ENCODE measurements at regions not wholly inside any gene's neighbourhood (a gene's known extent, or its start where the extent isn't known, plus 50 kb on each side); places are given as distances from the start of the nearest gene placed in this dataset.

DNA sequence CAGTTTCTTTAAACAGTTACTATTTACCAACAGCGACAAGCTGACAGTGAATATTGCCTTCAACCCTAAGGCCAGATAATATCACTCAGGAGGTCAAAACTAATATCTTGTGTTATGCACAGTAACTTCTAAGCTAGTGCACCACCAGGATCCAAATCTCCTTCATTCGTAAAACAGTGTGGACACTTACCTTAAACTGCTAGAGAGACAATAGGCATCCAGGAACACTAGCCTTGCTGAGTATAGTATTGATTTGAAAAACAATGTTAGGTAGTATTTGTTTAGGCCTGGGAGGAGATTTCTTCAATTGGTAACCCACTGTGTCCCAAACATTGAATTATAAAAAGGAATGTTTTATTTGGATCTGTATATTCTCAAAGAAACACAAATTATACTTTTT, 707.9 kb upstream of the UBE2E2 start (continued):
- TF ChIP-seq, protein P1, sequence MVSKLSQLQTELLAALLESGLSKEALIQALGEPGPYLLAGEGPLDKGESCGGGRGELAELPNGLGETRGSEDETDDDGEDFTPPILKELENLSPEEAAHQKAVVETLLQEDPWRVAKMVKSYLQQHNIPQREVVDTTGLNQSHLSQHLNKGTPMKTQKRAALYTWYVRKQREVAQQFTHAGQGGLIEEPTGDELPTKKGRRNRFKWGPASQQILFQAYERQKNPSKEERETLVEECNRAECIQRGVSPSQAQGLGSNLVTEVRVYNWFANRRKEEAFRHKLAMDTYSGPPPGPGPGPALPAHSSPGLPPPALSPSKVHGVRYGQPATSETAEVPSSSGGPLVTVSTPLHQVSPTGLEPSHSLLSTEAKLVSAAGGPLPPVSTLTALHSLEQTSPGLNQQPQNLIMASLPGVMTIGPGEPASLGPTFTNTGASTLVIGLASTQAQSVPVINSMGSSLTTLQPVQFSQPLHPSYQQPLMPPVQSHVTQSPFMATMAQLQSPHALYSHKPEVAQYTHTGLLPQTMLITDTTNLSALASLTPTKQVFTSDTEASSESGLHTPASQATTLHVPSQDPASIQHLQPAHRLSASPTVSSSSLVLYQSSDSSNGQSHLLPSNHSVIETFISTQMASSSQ (IDR thresholded peaks at IDR 0.05; ENCODE audit: low read depth): no peak
- TF ChIP-seq, protein P1 (CRISPR knock-in tag; IDR thresholded peaks at IDR 0.05; ENCODE audit: borderline replicate concordance): no peak
- TF ChIP-seq SRY (CRISPR knock-in tag; IDR thresholded peaks at IDR 0.05): no peak

DNA sequence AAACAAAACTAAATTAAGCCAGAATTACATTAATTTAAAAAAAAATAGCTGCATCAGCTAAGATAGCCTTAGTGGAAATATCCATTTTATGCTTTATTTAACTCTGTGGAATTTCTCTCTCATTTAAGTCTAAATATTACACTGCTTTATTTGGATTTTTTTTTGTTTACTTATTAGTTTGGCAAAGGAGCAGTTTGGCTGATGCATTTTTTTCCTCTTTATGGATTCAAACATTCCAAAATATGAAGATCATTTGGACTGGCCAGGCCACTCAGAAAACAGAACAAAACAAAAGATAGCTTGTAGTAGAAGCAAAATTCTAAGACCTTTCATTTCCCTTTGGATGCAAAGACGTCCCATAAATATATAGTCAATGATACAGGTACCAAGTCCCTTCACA, 707.3 kb upstream of the UBE2E2 start:
- intact Hi-C loops (cut with micrococcal nuclease; ENCODE audit: unreplicated experiment) (no loop called here), in situ Hi-C loops (cut with HindIII; ENCODE audit: extremely low pct_ligation_motif_present, low pct_unique_long_range_greater_than_20kb) (no loop called here)
- Histone ChIP-seq H3K27ac (ENCODE audit: extremely low read length, insufficient read depth, low read length) (no peak overlapping the region), H3K27me3 (ENCODE audit: control insufficient read depth in 1 of 2, insufficient read depth in 2 of 2, low read length in 2 of 2) (no peaks in the 10 kb centered on the region), H3K79me2 (ENCODE audit: insufficient read depth, low read length) (no peaks in the 10 kb centered on the region), H3K4me3 (replicated peaks in 1 of 3; ENCODE audit: insufficient read depth in 1 of 3, low read depth in 2 of 3, low read length in 3 of 3) (no peak overlapping the region), H3K9me3 (ENCODE audit: low read length) (no peaks in the 10 kb centered on the region; the same call in 1 of the 2 replicates), H3K36me3 (replicated peaks in 1 of 2; ENCODE audit: control insufficient read depth in 1 of 2, insufficient read depth in 2 of 2, low read length in 2 of 2) (no peaks in the 10 kb centered on the region), H3K4me1 (ENCODE audit: insufficient read depth, low read length) (no peaks in the 10 kb centered on the region), H3K9ac (ENCODE audit: insufficient read depth, low read depth, low read length) (no peak overlapping the region), H2AFZ (ENCODE audit: low read length) (no peak overlapping the region), H3K4me2 (ENCODE audit: low read depth, low read length) (no peak overlapping the region), H4K20me1 (ENCODE audit: insufficient read depth, low read length) (no peaks in the 10 kb centered on the region)
- no peak for ATAC-seq
- BruUV-seq (replicated peaks): no TSS peak
- POLR2A ChIA-PET: no interaction called here
- no peak for DNase-seq (ENCODE audit: low spot score)
- no peak for FAIRE-seq
- WGBS (ENCODE audit: low lambda C conversion rate): 0% methylated on average over 1 of the region's 1 CpG
- TF ChIP-seq, protein P2, sequence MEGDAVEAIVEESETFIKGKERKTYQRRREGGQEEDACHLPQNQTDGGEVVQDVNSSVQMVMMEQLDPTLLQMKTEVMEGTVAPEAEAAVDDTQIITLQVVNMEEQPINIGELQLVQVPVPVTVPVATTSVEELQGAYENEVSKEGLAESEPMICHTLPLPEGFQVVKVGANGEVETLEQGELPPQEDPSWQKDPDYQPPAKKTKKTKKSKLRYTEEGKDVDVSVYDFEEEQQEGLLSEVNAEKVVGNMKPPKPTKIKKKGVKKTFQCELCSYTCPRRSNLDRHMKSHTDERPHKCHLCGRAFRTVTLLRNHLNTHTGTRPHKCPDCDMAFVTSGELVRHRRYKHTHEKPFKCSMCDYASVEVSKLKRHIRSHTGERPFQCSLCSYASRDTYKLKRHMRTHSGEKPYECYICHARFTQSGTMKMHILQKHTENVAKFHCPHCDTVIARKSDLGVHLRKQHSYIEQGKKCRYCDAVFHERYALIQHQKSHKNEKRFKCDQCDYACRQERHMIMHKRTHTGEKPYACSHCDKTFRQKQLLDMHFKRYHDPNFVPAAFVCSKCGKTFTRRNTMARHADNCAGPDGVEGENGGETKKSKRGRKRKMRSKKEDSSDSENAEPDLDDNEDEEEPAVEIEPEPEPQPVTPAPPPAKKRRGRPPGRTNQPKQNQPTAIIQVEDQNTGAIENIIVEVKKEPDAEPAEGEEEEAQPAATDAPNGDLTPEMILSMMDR (CRISPR knock-in tag; IDR thresholded peaks at IDR 0.05): no peak
- peak in 1 of 2 experiments; percentile 9; a peak in 1 of 4 replicates for TF ChIP-seq MAFK (conservative IDR thresholded peaks at IDR 0.05 in 1 of 2, IDR thresholded peaks at IDR 0.05 in 1 of 2; ENCODE audit: low read length in 2 of 2)
- CTCF ChIA-PET (ENCODE audit: low intra/inter-chr PET ratio, low total read pairs): no interaction called here

Data from HepG2 (cell line).